ENCODE measurements at regions not wholly inside any gene's neighbourhood (a gene's known extent, or its start where the extent isn't known, plus 50 kb on each side); places are given as distances from the start of the nearest gene placed in this dataset.

- TF ChIP-seq EZH2phosphoT487 (IDR thresholded peaks at IDR 0.05; ENCODE audit: insufficient read depth, low read depth) (no peak), EZH2 (IDR thresholded peaks at IDR 0.05; ENCODE audit: insufficient read depth, poor library complexity, severe bottlenecking) (no peak)
Observed at GRCh38 chr4:128386761-128387599, 99.4 kb upstream of the PGRMC2 start.

All from GM23248 (cell line).